Body of pancreas (tissue), 4 donors: ENCODE measurements at regions not wholly inside any gene's neighbourhood (a gene's known extent, or its start where the extent isn't known, plus 50 kb on each side); places are given as distances from the start of the nearest gene placed in this dataset.

ENCODE experiments used
- POLR2A ChIP-seq, 3 donors: fragments of 450-650 bp; IDR thresholded peaks; one replicate each; pipeline ENCODE4 v1.6.1; 2016; ENCODE audit warnings: antibody characterized with exemption in 3 of 3, mild to moderate bottlenecking in 2 of 3
- TF ChIP-seq, protein P1 (sequence below), 7 experiments: fragments of 450-650 bp in 4 of 7; fragments of 200-600 bp in 3 of 7; sonication (generic) in 3 of 7; IDR thresholded peaks; one replicate each; pipeline ENCODE4 v1.5.1; 2016 to 2019; ENCODE audit warnings: antibody characterized with exemption in 7 of 7

DNA sequence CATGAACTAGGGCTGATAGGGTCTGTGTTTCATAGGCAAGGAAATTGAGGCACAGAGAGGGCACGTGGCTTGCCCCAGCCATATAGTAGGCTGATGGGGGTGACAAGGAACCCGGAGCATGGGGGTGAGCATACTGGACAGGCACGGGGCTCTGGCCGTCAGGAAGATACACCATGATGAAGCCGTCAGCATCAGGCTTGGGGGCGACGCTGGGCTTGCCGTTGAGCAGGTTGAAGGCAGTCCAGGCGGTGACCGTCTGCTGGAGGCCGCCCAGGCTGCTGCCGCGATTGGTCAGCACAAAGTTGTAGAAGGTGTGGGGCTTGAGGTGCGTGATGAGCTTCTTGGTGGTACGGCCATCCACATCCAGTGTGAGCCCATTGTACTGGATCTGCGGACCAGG, 119.7 kb downstream of the PTPRS start:
- TF ChIP-seq, protein P1, sequence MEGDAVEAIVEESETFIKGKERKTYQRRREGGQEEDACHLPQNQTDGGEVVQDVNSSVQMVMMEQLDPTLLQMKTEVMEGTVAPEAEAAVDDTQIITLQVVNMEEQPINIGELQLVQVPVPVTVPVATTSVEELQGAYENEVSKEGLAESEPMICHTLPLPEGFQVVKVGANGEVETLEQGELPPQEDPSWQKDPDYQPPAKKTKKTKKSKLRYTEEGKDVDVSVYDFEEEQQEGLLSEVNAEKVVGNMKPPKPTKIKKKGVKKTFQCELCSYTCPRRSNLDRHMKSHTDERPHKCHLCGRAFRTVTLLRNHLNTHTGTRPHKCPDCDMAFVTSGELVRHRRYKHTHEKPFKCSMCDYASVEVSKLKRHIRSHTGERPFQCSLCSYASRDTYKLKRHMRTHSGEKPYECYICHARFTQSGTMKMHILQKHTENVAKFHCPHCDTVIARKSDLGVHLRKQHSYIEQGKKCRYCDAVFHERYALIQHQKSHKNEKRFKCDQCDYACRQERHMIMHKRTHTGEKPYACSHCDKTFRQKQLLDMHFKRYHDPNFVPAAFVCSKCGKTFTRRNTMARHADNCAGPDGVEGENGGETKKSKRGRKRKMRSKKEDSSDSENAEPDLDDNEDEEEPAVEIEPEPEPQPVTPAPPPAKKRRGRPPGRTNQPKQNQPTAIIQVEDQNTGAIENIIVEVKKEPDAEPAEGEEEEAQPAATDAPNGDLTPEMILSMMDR (IDR thresholded peaks at IDR 0.05) = no peak
- no peak for TF ChIP-seq POLR2A (IDR thresholded peaks at IDR 0.05)
